NK-92 treated with Interleukin-12 subunit alpha and Interleukin-12 subunit beta, amount 100 ng/mL, for 24 hours (cell line): ENCODE measurements at regions not wholly inside any gene's neighbourhood (a gene's known extent, or its start where the extent isn't known, plus 50 kb on each side); places are given as distances from the start of the nearest gene placed in this dataset.

ENCODE experiments used
- DNase-seq: peaks from one replicate; lab custom pipeline; 2025; lab: John Stamatoyannopoulos, UW

- no peak for DNase-seq
These were observed 139.1 kb upstream of the GSE1 start for GRCh38 chr16:85473909-85474620.

GRCh38 chr16:85474621-85475217 lies 138.4 kb upstream of the GSE1 start:
- no peak for DNase-seq

GRCh38 chr16:85475233-85475632 lies 137.9 kb upstream of the GSE1 start:
- no peak for DNase-seq

- no peak for DNase-seq
These were observed 137.3 kb upstream of the GSE1 start for GRCh38 chr16:85475691-85476300.

GRCh38 chr16:85476389-85476788 lies 136.7 kb upstream of the GSE1 start:
- no peak for DNase-seq

- no peak for DNase-seq
These were observed 135.2 kb upstream of the GSE1 start for GRCh38 chr16:85477801-85478363.

GRCh38 chr16:85479972-85480726 lies 133.0 kb upstream of the GSE1 start:
- no peak for DNase-seq

GRCh38 chr16:85480727-85481101 lies 132.4 kb upstream of the GSE1 start:
- DNase-seq, result no peak

- DNase-seq, result no peak
These were observed 131.9 kb upstream of the GSE1 start for GRCh38 chr16:85481206-85481605.

GRCh38 chr16:85481738-85482137 lies 131.4 kb upstream of the GSE1 start:
- DNase-seq, result no peak

GRCh38 chr16:85483424-85483823 lies 129.7 kb upstream of the GSE1 start:
- DNase-seq, result no peak

- no peak for DNase-seq
These were observed 128.5 kb upstream of the GSE1 start for GRCh38 chr16:85484347-85485300.

- no peak for DNase-seq
These were observed 127.7 kb upstream of the GSE1 start for GRCh38 chr16:85485379-85485778.

GRCh38 chr16:85486256-85486915 lies 126.7 kb upstream of the GSE1 start:
- DNase-seq, result no peak

- DNase-seq, result no peak
These were observed 124.7 kb upstream of the GSE1 start for GRCh38 chr16:85488414-85488813.

GRCh38 chr16:85490407-85491057 lies 122.6 kb upstream of the GSE1 start:
- no peak for DNase-seq

GRCh38 chr16:85491058-85491771 lies 121.9 kb upstream of the GSE1 start:
- no peak for DNase-seq

GRCh38 chr16:85491798-85492294 lies 121.3 kb upstream of the GSE1 start:
- DNase-seq, result no peak

- no peak for DNase-seq
These were observed 120.7 kb upstream of the GSE1 start for GRCh38 chr16:85492295-85492864.
